WTC11 (cell line): ENCODE measurements at regions not wholly inside any gene's neighbourhood (a gene's known extent, or its start where the extent isn't known, plus 50 kb on each side); places are given as distances from the start of the nearest gene placed in this dataset.

Experiments
- ATAC-seq: fragments of 200-7000 bp; cut with Tn5 transposase; 2 replicates; pipeline ENCODE4 v1.10.0; 2021; ENCODE audit warnings: mild to moderate bottlenecking, moderate library complexity
- CTCF ChIA-PET: fragments of 300-600 bp; sonication (Branson Sonifier 250); formaldehyde crosslinking; loops from one replicate; lab custom pipeline; 2021; ENCODE audit warnings: antibody characterized with exemption; lab: Charles Lee
- POLR2A ChIA-PET: fragments of 350-600 bp; sonication (Branson Sonifier 250); formaldehyde crosslinking; loops from one replicate; lab custom pipeline; 2021; ENCODE audit warnings: antibody characterized with exemption; lab: Charles Lee
- DNase-seq: peaks from one replicate; pipeline ENCODE4 v3.0.0; 2021; ENCODE audit warnings: low spot score
- H3K27ac Mint-ChIP-seq: 2 replicates; pipeline ENCODE4 v1.8.0; 2021; ENCODE audit warnings: mixed read lengths
- H3K27me3 Mint-ChIP-seq: 2 replicates; pipeline ENCODE4 v1.8.0; 2021; ENCODE audit warnings: low read depth, mild to moderate bottlenecking, moderate library complexity, mixed read lengths
- H3K36me3 Mint-ChIP-seq: 2 replicates; pipeline ENCODE4 v1.8.0; 2021; ENCODE audit warnings: mixed read lengths
- H3K4me1 Mint-ChIP-seq: 2 replicates; pipeline ENCODE4 v1.8.0; 2022; ENCODE audit warnings: mixed read lengths
- H3K4me3 Mint-ChIP-seq: 2 replicates; pipeline ENCODE4 v1.8.0; 2021; ENCODE audit warnings: mild to moderate bottlenecking, moderate library complexity, mixed read lengths
- H3K9me3 Mint-ChIP-seq: 2 replicates; pipeline ENCODE4 v1.8.0; 2021; ENCODE audit warnings: mixed read lengths
- CDX4 ChIP-seq: fragments of 250-450 bp; sonication (Bioruptor Pico); IDR thresholded peaks from 2 replicates; pipeline ENCODE4 v1.9.0; 2021; ENCODE audit warnings: moderate library complexity, mild to moderate bottlenecking, inconsistent platforms, borderline replicate concordance
- CREM ChIP-seq: sonication (generic); formaldehyde crosslinking; IDR thresholded peaks from 2 replicates; pipeline ENCODE4 v1.8.1; 2022; ENCODE audit warnings: mild to moderate bottlenecking, missing genetic modification reagents, moderate library complexity
- CTCF ChIP-seq: fragments of 200-600 bp; IDR thresholded peaks from 2 replicates; pipeline ENCODE4 v1.8.0; 2022; ENCODE audit warnings: antibody characterized with exemption
- ETV6 ChIP-seq: sonication (generic); formaldehyde crosslinking; IDR thresholded peaks from 2 replicates; pipeline ENCODE4 v1.8.1; 2022; ENCODE audit warnings: mild to moderate bottlenecking, missing genetic modification reagents
- FOXJ3 ChIP-seq: sonication (generic); formaldehyde crosslinking; IDR thresholded peaks from 2 replicates; pipeline ENCODE4 v1.9.0; 2021; ENCODE audit warnings: missing genetic modification reagents, mild to moderate bottlenecking, borderline replicate concordance
- FOXK1 ChIP-seq: sonication (generic); formaldehyde crosslinking; IDR thresholded peaks from 2 replicates; pipeline ENCODE4 v1.8.0; 2022; ENCODE audit warnings: mild to moderate bottlenecking, moderate library complexity, missing genetic modification reagents
- FOXP1 ChIP-seq: sonication (generic); formaldehyde crosslinking; IDR thresholded peaks from 2 replicates; pipeline ENCODE4 v1.8.0; 2022; ENCODE audit warnings: missing genetic modification reagents, mild to moderate bottlenecking, moderate library complexity, borderline replicate concordance
- FOXP4 ChIP-seq: sonication (generic); formaldehyde crosslinking; IDR thresholded peaks from 2 replicates; pipeline ENCODE4 v1.8.0; 2022; ENCODE audit warnings: mild to moderate bottlenecking, missing genetic modification reagents
- GABPB1 ChIP-seq: sonication (generic); formaldehyde crosslinking; IDR thresholded peaks from 2 replicates; pipeline ENCODE4 v1.8.1; 2023; ENCODE audit warnings: mild to moderate bottlenecking, missing genetic modification reagents
- GRHL2 ChIP-seq: fragments of 250-450 bp; sonication (Bioruptor Pico); IDR thresholded peaks from 2 replicates; pipeline ENCODE4 v1.8.0; 2022; ENCODE audit warnings: mild to moderate bottlenecking, moderate library complexity; ENCODE audit not compliant: insufficient replicate concordance, severe bottlenecking
- GTF2I ChIP-seq: fragments of 250-450 bp; sonication (Bioruptor Pico); conservative IDR thresholded peaks from 2 replicates; pipeline ENCODE4 v1.4.0; 2021; ENCODE audit warnings: mild to moderate bottlenecking
- JAZF1 ChIP-seq: fragments of 250-450 bp; sonication (Bioruptor Pico); IDR thresholded peaks from 2 replicates; pipeline ENCODE4 v1.9.0; 2021; ENCODE audit warnings: moderate library complexity, mild to moderate bottlenecking, inconsistent platforms
- KAT7 ChIP-seq: sonication (generic); formaldehyde crosslinking; IDR thresholded peaks from 2 replicates; pipeline ENCODE4 v1.8.1; 2023; ENCODE audit warnings: missing genetic modification reagents, mild to moderate bottlenecking, borderline replicate concordance
- MXD4 ChIP-seq: fragments of 250-450 bp; sonication (Bioruptor Pico); IDR thresholded peaks from 2 replicates; pipeline ENCODE4 v1.8.0; 2021; ENCODE audit warnings: mild to moderate bottlenecking, moderate library complexity, borderline replicate concordance
- NFATC4 ChIP-seq: fragments of 250-450 bp; sonication (Bioruptor Pico); IDR thresholded peaks from 2 replicates; pipeline ENCODE4 v1.9.0; 2021; ENCODE audit warnings: mild to moderate bottlenecking
- NFYB ChIP-seq: sonication (generic); formaldehyde crosslinking; conservative IDR thresholded peaks from 2 replicates; pipeline ENCODE4 v1.8.0; 2022; ENCODE audit warnings: low read depth, missing genetic modification reagents
- NR2C2 ChIP-seq: sonication (generic); formaldehyde crosslinking; IDR thresholded peaks from 2 replicates; pipeline ENCODE4 v1.8.0; 2022; ENCODE audit warnings: mild to moderate bottlenecking, missing genetic modification reagents
- NR3C1 ChIP-seq: sonication (generic); formaldehyde crosslinking; conservative IDR thresholded peaks from 2 replicates; pipeline ENCODE4 v1.8.1; 2023; ENCODE audit warnings: low read depth, mild to moderate bottlenecking, missing genetic modification reagents
- SOX15 ChIP-seq: fragments of 250-450 bp; sonication (Bioruptor Pico); IDR thresholded peaks from 2 replicates; pipeline ENCODE4 v1.9.0; 2021; ENCODE audit warnings: mild to moderate bottlenecking
- SP1 ChIP-seq: sonication (generic); formaldehyde crosslinking; conservative IDR thresholded peaks from 2 replicates; pipeline ENCODE4 v1.8.1; 2022; ENCODE audit warnings: missing genetic modification reagents
- STAT6 ChIP-seq: sonication (generic); formaldehyde crosslinking; conservative IDR thresholded peaks from 2 replicates; pipeline ENCODE4 v1.8.1; 2023; ENCODE audit warnings: mild to moderate bottlenecking, low read depth, missing genetic modification reagents, moderate library complexity
- USF1 ChIP-seq: sonication (generic); formaldehyde crosslinking; IDR thresholded peaks from 2 replicates; pipeline ENCODE4 v1.8.0; 2022; ENCODE audit warnings: mild to moderate bottlenecking, missing genetic modification reagents
- ZNF396 ChIP-seq: fragments of 250-450 bp; sonication (Bioruptor Pico); IDR thresholded peaks from 2 replicates; pipeline ENCODE4 v1.8.0; 2021; ENCODE audit warnings: mild to moderate bottlenecking, moderate library complexity, borderline replicate concordance
- ZNF512 ChIP-seq: sonication (generic); formaldehyde crosslinking; IDR thresholded peaks from 2 replicates; pipeline ENCODE4 v1.8.1; 2022; ENCODE audit warnings: missing genetic modification reagents, borderline replicate concordance
- ZNF671 ChIP-seq: fragments of 250-450 bp; sonication (Bioruptor Pico); IDR thresholded peaks from 2 replicates; pipeline ENCODE4 v1.8.0; 2021; ENCODE audit warnings: mild to moderate bottlenecking
- ZSCAN18 ChIP-seq: fragments of 250-450 bp; sonication (Bioruptor Pico); IDR thresholded peaks from 2 replicates; pipeline ENCODE4 v2.1.2; 2022; ENCODE audit warnings: mild to moderate bottlenecking, moderate library complexity

- H3K4me1 Mint-ChIP-seq = peaks cover 4% of the 10 kb centered on the region
- TF ChIP-seq SP1 (CRISPR knock-in tag) = no peak
- TF ChIP-seq ZSCAN18 (CRISPR knock-in tag) = no peak
- TF ChIP-seq FOXP1 = no peak
- no peak for TF ChIP-seq GTF2I (CRISPR knock-in tag)
- TF ChIP-seq FOXJ3 (CRISPR knock-in tag) = no peak
- TF ChIP-seq GRHL2 (CRISPR knock-in tag) = no peak
- no peak for TF ChIP-seq SOX15 (CRISPR knock-in tag)
- no peak for TF ChIP-seq NFATC4 (CRISPR knock-in tag)
- TF ChIP-seq NR3C1 (CRISPR knock-in tag) = no peak
- TF ChIP-seq KAT7 (CRISPR knock-in tag) = no peak
- no peak for TF ChIP-seq GABPB1 (CRISPR knock-in tag)
- TF ChIP-seq STAT6 (CRISPR knock-in tag) = no peak
- no peak for TF ChIP-seq CREM (CRISPR knock-in tag)
- TF ChIP-seq ETV6 = no peak
- TF ChIP-seq ZNF396 (CRISPR knock-in tag) = no peak
- no peak for TF ChIP-seq FOXK1 (CRISPR knock-in tag)
- TF ChIP-seq ZNF671 (CRISPR knock-in tag) = no peak
- TF ChIP-seq FOXP4 = no peak
- no peak for TF ChIP-seq JAZF1 (CRISPR knock-in tag)
- H3K4me3 Mint-ChIP-seq = no peak overlapping the region
- no peaks in the 10 kb centered on the region for H3K27me3 Mint-ChIP-seq
- H3K9me3 Mint-ChIP-seq = no peaks in the 10 kb centered on the region
- no peaks in the 10 kb centered on the region for H3K36me3 Mint-ChIP-seq
- CTCF ChIA-PET = interaction anchor here (0.9 to 2.1 kb wide), 2 partner anchors 21 to 496 kb away, joined by 3 to 8 read pairs; no protein-coding TSS in a partner anchor
- no peak overlapping the region for H3K27ac Mint-ChIP-seq
- POLR2A ChIA-PET = no interaction called here
- no peak for DNase-seq
- no peak for ATAC-seq
Observed at GRCh38 chr10:117762126-117762818, 219.7 kb downstream of the EMX2 start.

GRCh38 chr10:117762819-117763172, 220.2 kb downstream of the EMX2 start:
- Mint-ChIP-seq H3K4me3 (no peak overlapping the region), H3K9me3 (no peaks in the 10 kb centered on the region), H3K27ac (no peak overlapping the region), H3K36me3 (no peaks in the 10 kb centered on the region), H3K27me3 (no peaks in the 10 kb centered on the region), H3K4me1 (peaks cover 4% of the 10 kb centered on the region)
- DNase-seq = no peak
- ATAC-seq = no peak
- ChIA-PET CTCF (interaction anchor here (2.1 kb wide), 1 partner anchor 21 kb away, joined by 8 read pairs; no protein-coding TSS in a partner anchor), POLR2A (no interaction called here)
- no peak for TF ChIP-seq USF1 (CRISPR knock-in tag)
- no peak for TF ChIP-seq ZNF512 (CRISPR knock-in tag)
- TF ChIP-seq CTCF = no peak
- no peak for TF ChIP-seq NR2C2
- TF ChIP-seq FOXP1 = no peak
- TF ChIP-seq NFYB (CRISPR knock-in tag) = no peak
- no peak for TF ChIP-seq CDX4 (CRISPR knock-in tag)
- no peak for TF ChIP-seq MXD4
